ENCODE measurements at regions not wholly inside any gene's neighbourhood (a gene's known extent, or its start where the extent isn't known, plus 50 kb on each side); places are given as distances from the start of the nearest gene placed in this dataset.
"Not testable (repeated sequence)": the region's sequence is repeated elsewhere in the genome, so short reads cannot be mapped to it uniquely, and the experiment has no call there.

DNA sequence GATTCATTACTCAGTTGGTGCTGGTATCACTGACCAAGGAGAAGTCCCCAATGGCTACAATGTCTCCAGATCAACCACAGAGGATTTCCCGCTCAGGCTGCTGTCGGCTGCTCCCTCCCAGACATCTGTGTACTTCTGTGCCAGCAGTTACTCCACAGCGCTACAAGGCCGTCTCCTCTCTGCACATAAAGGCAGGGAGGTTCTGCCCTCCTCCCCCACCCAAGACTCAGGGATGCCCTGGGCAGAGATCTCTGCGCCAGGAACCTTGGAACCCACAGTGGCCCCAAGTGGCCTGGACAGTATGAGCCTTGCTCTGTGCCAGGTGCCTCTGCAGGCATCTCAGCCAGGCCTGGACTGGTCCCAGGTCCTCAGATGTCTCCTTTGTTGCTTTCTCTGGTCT, 193.4 kb upstream of the PRSS58 start:
- H3K4me3 ChIP-seq (replicated peaks in 1 of 4; ENCODE audit: control extremely low read depth in 1 of 4, insufficient read depth in 1 of 4, low read depth in 3 of 4, low read length in 4 of 4) = no peak overlapping the region
- H3K79me2 ChIP-seq (ENCODE audit: control insufficient read depth, insufficient read depth, low read length) = no peaks in the 10 kb centered on the region
- H3K9ac ChIP-seq (ENCODE audit: insufficient read depth, low read length) = no peak overlapping the region
- DNase-seq (ENCODE audit: low read depth in 2 of 2) = no peak
- H3K27ac ChIP-seq (ENCODE audit: insufficient read depth, low read length) = no peak overlapping the region
- H3K36me3 ChIP-seq (ENCODE audit: control insufficient read depth, insufficient read depth, low read length) = no peaks in the 10 kb centered on the region
- H4K20me1 ChIP-seq (ENCODE audit: control insufficient read depth, extremely low read depth, insufficient read depth, low read length) = no peaks in the 10 kb centered on the region
- TF ChIP-seq, protein P1, sequence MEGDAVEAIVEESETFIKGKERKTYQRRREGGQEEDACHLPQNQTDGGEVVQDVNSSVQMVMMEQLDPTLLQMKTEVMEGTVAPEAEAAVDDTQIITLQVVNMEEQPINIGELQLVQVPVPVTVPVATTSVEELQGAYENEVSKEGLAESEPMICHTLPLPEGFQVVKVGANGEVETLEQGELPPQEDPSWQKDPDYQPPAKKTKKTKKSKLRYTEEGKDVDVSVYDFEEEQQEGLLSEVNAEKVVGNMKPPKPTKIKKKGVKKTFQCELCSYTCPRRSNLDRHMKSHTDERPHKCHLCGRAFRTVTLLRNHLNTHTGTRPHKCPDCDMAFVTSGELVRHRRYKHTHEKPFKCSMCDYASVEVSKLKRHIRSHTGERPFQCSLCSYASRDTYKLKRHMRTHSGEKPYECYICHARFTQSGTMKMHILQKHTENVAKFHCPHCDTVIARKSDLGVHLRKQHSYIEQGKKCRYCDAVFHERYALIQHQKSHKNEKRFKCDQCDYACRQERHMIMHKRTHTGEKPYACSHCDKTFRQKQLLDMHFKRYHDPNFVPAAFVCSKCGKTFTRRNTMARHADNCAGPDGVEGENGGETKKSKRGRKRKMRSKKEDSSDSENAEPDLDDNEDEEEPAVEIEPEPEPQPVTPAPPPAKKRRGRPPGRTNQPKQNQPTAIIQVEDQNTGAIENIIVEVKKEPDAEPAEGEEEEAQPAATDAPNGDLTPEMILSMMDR (conservative IDR thresholded peaks at IDR 0.05 in 1 of 2, IDR thresholded peaks at IDR 0.05 in 1 of 2; ENCODE audit: low read depth in 1 of 2, low read length in 2 of 2) = no peak
- TF ChIP-seq EZH2 (IDR thresholded peaks at IDR 0.05; ENCODE audit: low read length, missing control alignments) = no peak
- H3K27me3 ChIP-seq (ENCODE audit: control insufficient read depth, insufficient read depth, low read length) = no peaks in the 10 kb centered on the region
- H3K9me3 ChIP-seq (ENCODE audit: control insufficient read depth, insufficient read depth, low read depth, low read length) = no peaks in the 10 kb centered on the region
- no peak overlapping the region for H3K4me2 ChIP-seq (ENCODE audit: extremely low read depth, insufficient read depth, low read length)
- no peaks in the 10 kb centered on the region for H3K4me1 ChIP-seq (ENCODE audit: control insufficient read depth, extremely low read depth, insufficient read depth, low read length)
- H2AFZ ChIP-seq (ENCODE audit: low read length) = no peak overlapping the region

GRCh38 chr7:142450695-142451094, 192.8 kb upstream of the PRSS58 start:
- Histone ChIP-seq H4K20me1 (ENCODE audit: control insufficient read depth, extremely low read depth, insufficient read depth, low read length) (no peaks in the 10 kb centered on the region), H3K36me3 (ENCODE audit: control insufficient read depth, insufficient read depth, low read length) (no peaks in the 10 kb centered on the region), H3K27ac (ENCODE audit: insufficient read depth, low read length) (no peak overlapping the region), H3K9ac (ENCODE audit: insufficient read depth, low read length) (no peak overlapping the region), H3K9me3 (ENCODE audit: control insufficient read depth, insufficient read depth, low read depth, low read length) (no peaks in the 10 kb centered on the region), H3K79me2 (ENCODE audit: control insufficient read depth, insufficient read depth, low read length) (no peaks in the 10 kb centered on the region), H3K4me3 (replicated peaks in 1 of 4; ENCODE audit: control extremely low read depth in 1 of 4, insufficient read depth in 1 of 4, low read depth in 3 of 4, low read length in 4 of 4) (no peak overlapping the region), H3K4me2 (ENCODE audit: extremely low read depth, insufficient read depth, low read length) (no peak overlapping the region), H2AFZ (ENCODE audit: low read length) (no peak overlapping the region), H3K27me3 (ENCODE audit: control insufficient read depth, insufficient read depth, low read length) (no peaks in the 10 kb centered on the region), H3K4me1 (ENCODE audit: control insufficient read depth, extremely low read depth, insufficient read depth, low read length) (no peaks in the 10 kb centered on the region)
- TF ChIP-seq EZH2 (IDR thresholded peaks at IDR 0.05; ENCODE audit: low read length, missing control alignments) = no peak
- TF ChIP-seq, protein P1 (conservative IDR thresholded peaks at IDR 0.05 in 1 of 2, IDR thresholded peaks at IDR 0.05 in 1 of 2; ENCODE audit: low read depth in 1 of 2, low read length in 2 of 2) = no peak
- no peak for DNase-seq (ENCODE audit: low read depth in 2 of 2)

- H3K9ac ChIP-seq (ENCODE audit: insufficient read depth, low read length) = no peak overlapping the region
- no peaks in the 10 kb centered on the region for H3K36me3 ChIP-seq (ENCODE audit: control insufficient read depth, insufficient read depth, low read length)
- no peaks in the 10 kb centered on the region for H3K9me3 ChIP-seq (ENCODE audit: control insufficient read depth, insufficient read depth, low read depth, low read length)
- no peak overlapping the region for H3K27ac ChIP-seq (ENCODE audit: insufficient read depth, low read length)
- H3K27me3 ChIP-seq (ENCODE audit: control insufficient read depth, insufficient read depth, low read length) = no peaks in the 10 kb centered on the region
- TF ChIP-seq, protein P1 (conservative IDR thresholded peaks at IDR 0.05 in 1 of 2, IDR thresholded peaks at IDR 0.05 in 1 of 2; ENCODE audit: low read depth in 1 of 2, low read length in 2 of 2) = no peak
- no peak for TF ChIP-seq EZH2 (IDR thresholded peaks at IDR 0.05; ENCODE audit: low read length, missing control alignments)
- H2AFZ ChIP-seq (ENCODE audit: low read length) = no peak overlapping the region
- H3K4me3 ChIP-seq (replicated peaks in 1 of 4; ENCODE audit: control extremely low read depth in 1 of 4, insufficient read depth in 1 of 4, low read depth in 3 of 4, low read length in 4 of 4) = no peak overlapping the region
- no peak for DNase-seq (ENCODE audit: low read depth in 2 of 2)
- H3K79me2 ChIP-seq (ENCODE audit: control insufficient read depth, insufficient read depth, low read length) = no peaks in the 10 kb centered on the region
- H4K20me1 ChIP-seq (ENCODE audit: control insufficient read depth, extremely low read depth, insufficient read depth, low read length) = no peaks in the 10 kb centered on the region
- no peak overlapping the region for H3K4me2 ChIP-seq (ENCODE audit: extremely low read depth, insufficient read depth, low read length)
- H3K4me1 ChIP-seq (ENCODE audit: control insufficient read depth, extremely low read depth, insufficient read depth, low read length) = no peaks in the 10 kb centered on the region
These were observed 192.3 kb upstream of the PRSS58 start for GRCh38 chr7:142450206-142450605.

DNA sequence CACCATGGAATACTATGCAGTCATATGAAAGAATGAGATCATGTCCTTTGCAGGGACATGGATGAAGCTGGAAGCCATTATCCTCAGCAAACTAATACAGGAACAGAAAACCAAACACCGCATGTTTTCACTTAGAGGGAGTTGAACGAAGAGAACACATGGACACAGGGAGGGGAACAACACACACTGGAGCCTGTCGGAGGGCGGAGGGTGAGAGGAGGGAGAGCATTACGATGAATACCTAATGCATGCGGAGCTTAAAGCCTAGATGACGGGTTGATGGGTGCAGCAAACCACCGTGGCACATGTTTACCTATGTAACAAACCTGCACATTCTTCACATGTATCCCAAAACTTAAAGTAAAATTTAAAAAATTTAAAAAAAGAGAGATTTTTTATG, 191.0 kb upstream of the PRSS58 start:
- H3K4me1 ChIP-seq (ENCODE audit: control insufficient read depth, extremely low read depth, insufficient read depth, low read length); H3K27ac ChIP-seq (ENCODE audit: insufficient read depth, low read length); H3K4me2 ChIP-seq (ENCODE audit: extremely low read depth, insufficient read depth, low read length); H3K9me3 ChIP-seq (ENCODE audit: control insufficient read depth, insufficient read depth, low read depth, low read length); H3K79me2 ChIP-seq (ENCODE audit: control insufficient read depth, insufficient read depth, low read length); H3K9ac ChIP-seq (ENCODE audit: insufficient read depth, low read length); H3K27me3 ChIP-seq (ENCODE audit: control insufficient read depth, insufficient read depth, low read length); DNase-seq (ENCODE audit: low read depth in 2 of 2); H3K36me3 ChIP-seq (ENCODE audit: control insufficient read depth, insufficient read depth, low read length); H4K20me1 ChIP-seq (ENCODE audit: control insufficient read depth, extremely low read depth, insufficient read depth, low read length); H2AFZ ChIP-seq (ENCODE audit: low read length); H3K4me3 ChIP-seq (replicated peaks in 1 of 4; ENCODE audit: control extremely low read depth in 1 of 4, insufficient read depth in 1 of 4, low read depth in 3 of 4, low read length in 4 of 4): not testable (repeated sequence)
